T-helper 2 cell (primary cell): ENCODE measurements at regions not wholly inside any gene's neighbourhood (a gene's known extent, or its start where the extent isn't known, plus 50 kb on each side); places are given as distances from the start of the nearest gene placed in this dataset.

Source experiments
- DNase-seq, 5 experiments: peaks; one replicate each; pipeline versions ENCODE4 v3.0.0 to v3.0.0-alpha.2; 2012 to 2022

DNA sequence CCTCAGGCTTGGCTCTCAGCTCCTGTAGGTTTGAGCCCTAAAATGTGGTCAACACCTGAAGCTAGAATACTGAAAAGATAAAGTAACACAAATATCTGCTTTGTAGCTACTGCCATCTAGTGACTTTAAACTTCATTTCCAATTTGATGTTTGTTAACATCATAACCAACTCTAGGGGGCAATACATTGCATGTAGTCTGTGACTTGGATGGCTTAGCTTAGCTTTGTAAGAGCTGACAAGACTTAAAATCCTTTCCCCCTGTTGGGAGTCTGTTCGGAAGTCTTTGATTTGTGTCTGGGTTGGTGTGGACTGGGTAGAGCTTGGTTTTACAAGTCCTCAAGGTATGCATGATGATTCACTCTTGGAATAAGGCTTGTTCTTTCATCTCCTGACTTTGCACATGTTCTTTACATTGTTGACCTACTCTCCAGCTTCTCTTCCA is 51.7 kb downstream of the SCN11A start:
- DNase-seq: peak in 1 of 5 experiments; percentile 58

DNA sequence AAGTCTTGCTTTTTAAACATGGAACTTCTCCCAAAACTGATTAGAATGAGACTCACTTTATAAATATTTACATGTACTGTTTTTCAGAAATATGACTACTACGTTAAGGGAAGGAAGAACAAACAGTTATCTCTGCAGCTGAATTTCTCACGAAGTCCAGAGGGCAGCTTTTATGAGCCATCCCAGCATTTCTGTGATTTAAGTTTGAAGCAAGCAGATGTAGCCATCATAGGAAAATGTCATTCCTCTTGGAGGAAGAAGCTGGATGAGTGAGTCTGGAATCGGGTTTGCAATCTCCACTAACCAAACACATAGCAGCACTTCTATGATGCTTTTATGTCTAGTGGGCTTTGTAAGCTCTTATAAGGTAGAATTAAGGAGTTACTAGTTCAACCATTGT is 53.7 kb downstream of the SCN11A start:
- DNase-seq: no peak

- no peak for DNase-seq
Observed at GRCh38 chr3:38996193-38996592, 55.6 kb downstream of the SCN11A start.

- no peak for DNase-seq
Observed at GRCh38 chr3:38994251-38994650, 57.5 kb downstream of the SCN11A start.

DNA sequence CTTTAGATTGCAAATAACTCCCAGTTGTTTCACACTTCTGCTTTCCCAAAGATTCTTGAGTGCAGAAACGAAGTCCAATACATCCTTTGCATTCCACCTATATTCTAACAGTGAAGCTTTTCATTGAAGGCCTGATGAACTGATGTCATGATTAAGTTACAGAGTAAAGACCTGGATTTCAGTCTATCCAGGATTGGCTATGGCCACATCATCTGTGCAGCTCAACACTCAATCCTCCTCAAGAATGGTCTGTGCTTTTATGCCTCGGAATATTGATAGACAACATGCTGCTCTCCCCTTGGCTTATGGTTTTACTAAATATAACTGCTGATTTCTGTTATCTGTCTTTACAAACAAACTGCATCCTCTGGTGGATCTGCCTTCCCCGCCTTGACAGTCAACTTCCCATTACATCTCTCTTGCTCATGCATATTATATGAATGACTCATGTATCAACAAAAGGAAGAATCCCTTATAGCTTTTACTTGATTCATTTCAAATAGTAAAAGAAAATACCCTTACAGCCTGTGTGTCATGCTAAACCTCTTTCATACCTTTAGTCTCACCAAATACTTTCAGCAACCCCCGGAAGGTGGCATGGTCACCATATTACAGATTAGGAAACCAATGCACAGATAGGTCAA is 59.5 kb downstream of the SCN11A start:
- no peak for DNase-seq

DNA sequence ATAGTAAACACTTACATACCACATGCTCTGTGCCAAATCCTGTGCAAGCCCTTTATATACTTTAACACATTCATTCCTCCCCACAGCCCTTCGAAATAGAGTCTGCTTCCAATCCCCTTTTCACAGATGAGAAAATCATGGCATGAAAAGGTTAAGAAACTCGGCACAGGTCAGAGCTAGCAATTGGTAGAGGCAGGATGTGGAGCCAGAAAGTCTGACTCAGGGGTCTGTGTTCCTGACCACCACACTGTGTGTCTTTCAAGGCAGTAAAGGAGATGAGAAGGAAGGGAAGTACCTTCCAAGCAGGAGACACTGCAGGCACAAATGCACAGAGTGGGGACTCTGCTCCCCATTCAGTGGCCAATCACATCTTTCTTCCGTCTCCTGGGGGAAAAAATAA is 61.1 kb downstream of the SCN11A start:
- DNase-seq: no peak

DNA sequence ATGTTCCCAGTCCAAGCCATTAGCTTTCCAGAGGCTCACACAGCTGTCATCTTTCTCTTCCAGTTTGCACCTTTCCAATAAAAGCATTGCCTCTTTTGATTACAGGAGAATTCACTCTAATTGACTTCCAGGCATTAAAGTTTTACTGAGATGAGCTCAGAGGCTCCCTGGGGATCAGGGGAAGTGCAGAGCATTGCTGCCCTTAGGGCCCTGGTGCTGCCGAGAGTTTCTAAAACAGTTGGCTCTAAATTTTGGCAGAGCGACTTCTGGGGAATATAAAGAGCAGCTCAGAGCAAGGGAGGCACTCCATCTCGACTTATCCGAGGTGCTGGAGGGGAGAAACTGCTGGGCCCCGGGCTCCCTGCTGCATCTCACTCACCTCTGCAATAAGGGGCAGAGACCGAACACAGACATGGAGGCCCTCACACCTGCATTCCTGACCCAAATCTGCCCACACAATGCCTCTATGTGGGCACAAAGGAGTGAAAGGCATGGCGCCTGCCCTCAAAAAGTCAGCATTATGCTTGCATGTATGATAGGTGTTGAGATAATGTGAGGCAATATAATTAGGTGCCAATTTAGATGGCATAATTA is 61.7 kb downstream of the SCN11A start:
- DNase-seq: no peak

- DNase-seq: no peak
Observed at GRCh38 chr3:38988955-38989354, 62.8 kb downstream of the SCN11A start.

- DNase-seq: no peak
Observed at GRCh38 chr3:38987456-38987855, 64.3 kb downstream of the SCN11A start.

DNA sequence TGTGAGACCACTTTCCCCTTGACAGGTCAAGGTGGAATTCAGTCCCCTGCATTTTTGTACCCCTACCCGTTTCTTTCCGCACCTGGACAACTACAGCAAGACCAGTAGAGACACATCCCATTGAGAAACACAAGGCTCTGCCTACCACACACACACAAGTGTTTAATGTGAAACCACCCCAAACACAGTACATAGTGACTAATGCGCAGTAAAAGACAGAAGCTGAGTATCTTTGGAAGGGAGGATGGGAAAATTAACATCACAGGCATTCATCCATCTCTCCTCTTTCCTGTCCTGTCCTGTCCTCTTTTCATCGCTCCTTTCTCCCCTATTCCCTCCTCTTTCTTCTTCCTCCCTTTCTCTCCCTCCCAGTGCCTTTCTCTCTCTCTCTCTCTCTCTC is 64.8 kb downstream of the SCN11A start:
- DNase-seq: no peak

- no peak for DNase-seq
Observed at GRCh38 chr3:38985981-38986380, 65.8 kb downstream of the SCN11A start.

GRCh38 chr3:38985581-38985980 is 66.2 kb downstream of the SCN11A start:
- no peak for DNase-seq

- DNase-seq: no peak
Observed at GRCh38 chr3:38984731-38985130, 67.0 kb downstream of the SCN11A start.

DNA sequence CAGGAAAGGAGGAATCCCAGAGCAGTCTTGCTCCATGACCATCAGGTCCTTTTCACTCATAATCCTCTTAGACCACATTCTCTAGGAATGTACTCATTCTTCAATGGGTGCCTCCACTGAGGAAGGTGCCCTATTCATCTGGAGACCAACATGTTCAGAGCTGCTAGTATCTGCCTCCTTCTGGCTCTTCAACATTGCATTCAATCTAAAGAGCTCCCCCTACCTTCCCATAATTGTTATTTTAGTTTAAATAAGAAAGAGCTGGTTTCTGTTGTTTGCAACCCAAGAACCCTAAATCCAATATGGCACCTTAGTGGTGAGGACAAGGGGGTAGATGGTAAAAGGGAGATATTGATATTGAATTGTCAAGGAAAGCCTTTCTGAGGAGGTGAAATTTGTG is 67.6 kb downstream of the SCN11A start:
- no peak for DNase-seq

- no peak for DNase-seq
Observed at GRCh38 chr3:38980938-38981337, 70.8 kb downstream of the SCN11A start.

GRCh38 chr3:38978729-38979128 is 73.0 kb downstream of the SCN11A start:
- no peak for DNase-seq

DNA sequence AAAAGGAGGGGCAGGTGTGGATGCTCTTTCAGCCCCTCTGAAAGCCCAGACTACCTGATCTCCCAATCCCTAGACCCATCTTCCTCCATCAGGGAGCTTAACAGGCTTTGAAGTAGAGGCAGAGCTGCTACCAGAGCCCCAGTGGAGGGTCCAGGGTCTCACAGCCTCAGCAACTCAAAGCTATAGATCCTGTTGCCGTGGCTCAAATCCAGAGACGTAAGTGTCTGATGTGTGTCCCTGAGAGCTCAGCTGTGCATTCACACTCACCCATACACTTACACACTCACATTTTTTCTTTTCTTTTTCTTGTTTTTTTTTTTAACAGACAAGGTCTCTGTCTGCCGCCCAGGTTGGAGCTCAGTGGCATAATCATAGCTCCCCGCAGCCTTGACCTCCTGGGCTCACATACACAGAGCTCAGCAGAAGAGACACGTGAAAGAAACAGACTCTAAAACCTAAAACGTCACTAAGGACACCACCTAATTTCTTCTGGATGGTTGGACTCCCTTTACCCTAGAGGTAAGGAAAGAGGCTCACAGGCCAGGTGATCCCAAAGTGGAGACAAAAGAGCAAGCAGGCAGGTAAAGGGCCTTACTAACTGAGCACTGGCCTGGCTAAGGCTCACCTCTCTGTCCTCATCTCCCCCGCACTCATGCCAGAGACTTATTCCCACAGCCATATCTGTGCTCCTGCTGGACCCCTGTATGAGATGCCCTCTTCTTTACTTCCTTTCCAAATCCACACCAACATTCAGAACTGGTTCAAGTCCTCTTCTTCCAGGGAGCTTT is 80.7 kb downstream of the SCN11A start:
- no peak for DNase-seq

DNA sequence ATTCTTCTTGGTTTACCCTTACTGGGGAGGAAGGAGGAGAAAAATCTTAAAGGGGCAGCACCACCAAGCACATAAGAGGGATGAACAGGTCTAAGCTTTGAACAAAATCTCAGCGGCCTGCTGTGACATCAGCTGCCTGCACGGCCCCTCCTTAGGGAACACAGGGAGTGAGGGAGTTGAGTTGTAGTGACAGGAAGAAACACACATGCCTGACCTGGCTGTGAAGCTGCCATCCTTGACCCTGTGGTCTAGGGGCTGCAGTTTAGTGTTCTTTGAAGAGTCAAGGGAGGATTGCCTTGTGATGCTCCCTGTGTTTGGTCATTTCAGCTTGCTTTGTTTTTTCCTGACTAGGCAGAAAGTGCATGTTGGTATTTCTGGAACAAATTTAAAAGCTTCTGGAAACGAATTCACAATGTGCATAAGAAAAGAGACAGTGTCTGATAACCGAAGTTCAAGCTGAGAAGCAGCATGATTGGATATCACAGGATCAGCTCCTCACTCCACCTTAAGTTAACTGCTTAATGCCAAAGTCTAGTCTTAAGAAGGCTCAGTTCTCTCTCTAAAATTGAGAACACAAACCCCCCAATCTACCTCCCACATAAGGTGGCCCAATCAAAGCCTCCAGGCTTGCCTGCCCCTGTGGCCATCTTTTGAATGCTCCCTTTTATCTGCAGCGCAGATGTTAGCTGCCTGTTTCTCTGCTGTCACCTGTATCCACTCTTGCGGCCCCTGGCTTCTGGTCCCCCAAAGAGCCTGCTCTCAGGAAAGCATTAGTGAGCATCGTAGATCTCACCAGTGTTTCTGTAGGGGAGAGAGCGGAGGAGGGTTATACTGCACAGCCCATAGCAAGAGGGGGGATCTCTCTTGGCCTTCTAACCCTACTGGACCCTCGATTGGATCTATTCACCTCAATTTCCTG is 82.2 kb downstream of the SCN11A start:
- DNase-seq: no peak

GRCh38 chr3:38968891-38969290 is 82.9 kb downstream of the SCN11A start:
- DNase-seq: no peak

- no peak for DNase-seq
Observed at GRCh38 chr3:38968403-38968802, 83.3 kb downstream of the SCN11A start.

DNA sequence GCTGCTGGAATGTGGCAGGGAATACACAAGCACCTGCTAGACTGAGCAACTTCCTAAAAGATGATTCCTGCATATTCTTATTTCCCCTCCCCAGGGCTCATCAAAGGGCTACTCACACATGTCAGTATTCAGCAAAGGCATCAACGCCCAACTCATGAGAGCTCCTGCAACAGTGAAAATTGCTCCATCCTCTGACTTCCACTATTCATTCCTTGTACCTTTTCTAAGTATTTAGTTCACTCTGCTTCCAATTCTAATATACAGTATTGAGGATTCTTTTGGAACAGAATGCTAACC is 84.1 kb downstream of the SCN11A start:
- DNase-seq: no peak

DNA sequence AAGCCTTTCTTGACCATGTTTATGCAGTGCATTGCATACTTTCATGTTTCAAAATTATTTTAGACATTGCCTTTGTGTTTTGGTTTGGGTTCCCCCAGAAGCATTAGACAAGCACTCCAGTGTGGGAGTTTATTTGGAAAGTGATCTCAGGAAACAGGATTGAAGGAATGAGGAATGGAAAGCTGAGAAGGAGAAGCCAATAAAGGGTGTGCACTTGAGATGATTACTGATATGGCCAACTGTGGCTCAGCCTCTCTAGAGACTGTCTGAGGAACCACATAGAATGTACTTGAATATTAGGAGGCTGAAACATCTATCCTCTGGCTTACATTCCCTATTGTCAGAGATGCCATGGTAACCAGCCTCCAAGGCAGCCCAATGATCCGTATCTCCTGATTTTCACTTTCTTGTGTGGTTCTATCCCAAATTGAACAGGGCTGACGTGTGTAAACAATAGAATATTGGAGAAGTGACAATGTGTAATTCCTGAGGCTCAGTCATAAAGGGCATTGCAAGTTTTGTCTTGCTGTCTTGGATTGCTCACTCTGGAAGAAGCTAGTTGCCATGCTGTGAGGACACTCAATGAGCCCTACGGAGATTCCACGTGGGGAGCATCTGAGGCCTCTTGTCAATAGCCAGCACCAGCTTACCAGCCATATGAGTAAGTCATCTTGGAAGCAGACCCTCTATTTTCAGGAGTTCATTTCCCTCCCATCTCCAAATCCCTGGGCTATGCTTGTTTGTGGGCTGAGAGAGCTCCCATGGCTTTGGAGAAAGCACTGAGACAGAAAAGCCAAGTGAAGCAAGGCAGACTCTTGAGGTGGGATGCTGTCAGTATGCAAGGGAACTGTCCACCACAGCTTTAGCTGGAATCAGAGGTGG is 84.7 kb downstream of the SCN11A start:
- DNase-seq: no peak
